ENCODE measurements at regions not wholly inside any gene's neighbourhood (a gene's known extent, or its start where the extent isn't known, plus 50 kb on each side); places are given as distances from the start of the nearest gene placed in this dataset.

DNA sequence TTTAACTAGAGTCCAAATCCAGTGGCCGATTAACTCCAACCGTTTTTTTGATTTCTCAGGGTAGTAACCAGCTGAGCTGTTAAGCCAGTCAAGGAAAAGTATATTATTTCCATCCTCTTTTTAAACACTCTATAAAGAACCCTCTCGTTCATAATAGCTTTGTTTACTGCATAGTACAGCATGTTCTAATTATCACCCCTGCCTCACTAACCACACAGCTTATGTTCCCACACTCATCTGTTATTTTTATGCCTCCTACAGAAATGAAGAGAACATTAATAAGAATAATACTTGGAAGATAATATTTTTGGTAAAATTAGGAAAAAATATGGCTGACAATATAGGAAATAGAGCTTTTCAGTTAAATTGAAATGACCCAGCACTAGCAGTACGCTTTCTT lies 2132.8 kb upstream of the CELF4 start (continued):
- TF ChIP-seq ZNF462 (CRISPR knock-in tag; IDR thresholded peaks at IDR 0.05) (no peak), NANOG (IDR thresholded peaks at IDR 0.05; ENCODE audit: borderline replicate concordance) (no peak), STAT1 (IDR thresholded peaks at IDR 0.05; ENCODE audit: unreplicated experiment) (no peak), ETS1 (IDR thresholded peaks at IDR 0.05) (no peak)

DNA sequence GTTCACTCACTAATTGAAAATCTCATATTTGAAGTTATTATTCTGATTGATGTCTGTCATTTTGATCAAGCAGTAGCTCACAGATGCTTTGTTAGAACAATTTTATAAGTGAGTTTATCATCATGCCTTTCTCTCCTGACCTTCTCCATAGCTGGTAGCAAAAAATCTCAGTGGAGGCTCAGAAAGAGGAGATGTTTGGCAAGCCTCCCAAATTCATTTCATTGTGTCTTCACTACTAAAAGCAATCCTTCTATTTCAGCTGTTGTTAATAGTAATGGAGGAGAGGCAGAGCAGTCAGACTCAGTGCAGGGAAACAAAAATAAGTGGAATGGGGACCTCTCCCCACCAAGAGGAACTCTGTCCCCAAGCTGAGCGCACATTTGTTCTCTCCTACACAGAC lies 2127.8 kb upstream of the CELF4 start:
- Mint-ChIP-seq H3K36me3 (ENCODE audit: low read depth) (no peaks in the 10 kb centered on the region), H3K9me3 (no peaks in the 10 kb centered on the region), H3K27me3 (ENCODE audit: insufficient read depth, low read depth, poor library complexity) (peaks cover 2% of the 10 kb centered on the region), H3K27ac (no peak overlapping the region), H3K4me3 (no peak overlapping the region), H3K4me1 (peaks cover 25% of the 10 kb centered on the region)
- Histone ChIP-seq H3K27ac (ENCODE audit: low read depth) (no peak overlapping the region), H3K4me2 (peak overlapping the region; percentile 78), H3K4me3 (peak overlapping the region; percentile 52; the same call in 1 of the 2 replicates), H3K79me2 (replicated peaks; ENCODE audit: insufficient read depth) (0 out of 2 replicates have a peak, but pooled peaks cover 4% of the 10 kb centered on the region), H3K36me3 (ENCODE audit: insufficient read depth) (no peaks in the 10 kb centered on the region), H4K20me1 (replicated peaks; ENCODE audit: insufficient read depth) (0 out of 2 replicates have a peak, but pooled peaks cover 3% of the 10 kb centered on the region), H2AFZ (no peak overlapping the region), H3K4me1 (ENCODE audit: insufficient read depth) (peaks cover 36% of the 10 kb centered on the region), H3K9me2 (ENCODE audit: insufficient read depth) (no peaks in the 10 kb centered on the region), H3K27me3 (ENCODE audit: insufficient read depth) (no peaks in the 10 kb centered on the region), H3F3A (replicated peaks; ENCODE audit: low read depth) (0 out of 2 replicates have a peak, but pooled peaks cover 2% of the 10 kb centered on the region)
- no peak for DNase-seq (ENCODE audit: low spot score)
- ATAC-seq = no peak
- TF ChIP-seq EZH2 (IDR thresholded peaks at IDR 0.05; ENCODE audit: low read depth, unreplicated experiment) (no peak), POLR2AphosphoS5 (IDR thresholded peaks at IDR 0.05; ENCODE audit: low read depth) (no peak), ZNF114 (CRISPR knock-in tag; IDR thresholded peaks at IDR 0.05) (no peak), EZH2phosphoT487 (IDR thresholded peaks at IDR 0.05; ENCODE audit: unreplicated experiment) (no peak), STAT1 (IDR thresholded peaks at IDR 0.05; ENCODE audit: unreplicated experiment) (no peak)

Measured in GM23338 (cell line).